Neuronal stem cell (in vitro differentiated cells): ENCODE measurements at regions not wholly inside any gene's neighbourhood (a gene's known extent, or its start where the extent isn't known, plus 50 kb on each side); places are given as distances from the start of the nearest gene placed in this dataset.
A peak's percentile ranks its signal among the peaks of the same experiment; 100 is the strongest.

Source experiments
- DNase-seq: peaks from one replicate; pipeline ENCODE4 v3.0.0-alpha.2; 2013; ENCODE audit warnings: low spot score
- H2AFZ ChIP-seq: one replicate; pipeline ENCODE4 v1.6.1; 2013; ENCODE audit warnings: mild to moderate bottlenecking, low read length, inconsistent platforms
- H2AK5ac ChIP-seq: 2 replicates; pipeline ENCODE4 v1.6.1; 2013; ENCODE audit warnings: low read depth, mild to moderate bottlenecking, inconsistent platforms, low read length, moderate library complexity, mixed read lengths
- H2BK120ac ChIP-seq: 2 replicates; pipeline ENCODE4 v1.6.1; 2013; ENCODE audit warnings: low read depth, mild to moderate bottlenecking, inconsistent platforms, low read length, moderate library complexity, mixed read lengths
- H2BK12ac ChIP-seq: one replicate; pipeline ENCODE4 v1.6.1; 2013; ENCODE audit warnings: low read length, inconsistent platforms
- H2BK15ac ChIP-seq: 2 replicates; pipeline ENCODE4 v1.6.1; 2013; ENCODE audit warnings: mild to moderate bottlenecking, low read length, inconsistent platforms, mixed read lengths
- H2BK5ac ChIP-seq: one replicate; pipeline ENCODE4 v1.6.1; 2013; ENCODE audit warnings: inconsistent platforms, mild to moderate bottlenecking, low read length, moderate library complexity
- H3K14ac ChIP-seq: one replicate; pipeline ENCODE4 v1.6.1; 2013; ENCODE audit warnings: low read length, inconsistent platforms
- H3K18ac ChIP-seq: 2 replicates; pipeline ENCODE4 v1.6.1; 2013; ENCODE audit warnings: low read length, inconsistent platforms
- H3K23ac ChIP-seq: 2 replicates; pipeline ENCODE4 v1.6.1; 2013; ENCODE audit warnings: low read depth, mild to moderate bottlenecking, mixed read lengths, low read length, inconsistent platforms; ENCODE audit not compliant: poor library complexity
- H3K27ac ChIP-seq: replicated peaks from 3 replicates; pipeline ENCODE4 v1.5.1; 2013; ENCODE audit warnings: low read length, inconsistent platforms
- H3K27me3 ChIP-seq, 3 experiments: 2 replicates each; pipeline ENCODE4 v1.6.1; 2013; ENCODE audit warnings: low read length in 3 of 3, mild to moderate bottlenecking in 2 of 3, inconsistent platforms in 1 of 3, low read depth in 1 of 3, mixed read lengths in 1 of 3, moderate library complexity in 1 of 3; ENCODE audit not compliant: control insufficient read depth in 3 of 3, insufficient read depth in 3 of 3
- H3K36me3 ChIP-seq, 2 donors: replicated peaks in 1 of 2; 2 replicates each; pipeline ENCODE4 v1.6.1; 2013; ENCODE audit warnings: low read length in 2 of 2; ENCODE audit not compliant: control insufficient read depth in 2 of 2, insufficient read depth in 2 of 2
- H3K4ac ChIP-seq: 2 replicates; pipeline ENCODE4 v1.6.1; 2013; ENCODE audit warnings: inconsistent platforms, mild to moderate bottlenecking, low read length, moderate library complexity
- H3K4me1 ChIP-seq, 2 donors: 1 replicate in 1 of 2; 2 replicates in 1 of 2; pipeline ENCODE4 v1.6.1; 2013; ENCODE audit warnings: low read length in 2 of 2, low read depth in 1 of 2; ENCODE audit not compliant: control insufficient read depth in 2 of 2, insufficient read depth in 1 of 2
- H3K4me2 ChIP-seq: one replicate; pipeline ENCODE4 v1.6.1; 2013; ENCODE audit warnings: mild to moderate bottlenecking, low read length, inconsistent platforms; ENCODE audit not compliant: insufficient read depth, poor library complexity, severe bottlenecking
- H3K4me3 ChIP-seq, 2 donors: 2 replicates each; pipeline ENCODE4 v1.5.1; 2013; ENCODE audit warnings: low read length in 2 of 2, mild to moderate bottlenecking in 2 of 2, inconsistent platforms in 1 of 2, moderate library complexity in 1 of 2
- H3K79me1 ChIP-seq: one replicate; pipeline ENCODE4 v1.6.1; 2013; ENCODE audit warnings: low read depth, mild to moderate bottlenecking, inconsistent platforms, low read length, moderate library complexity
- H3K9ac ChIP-seq: one replicate; pipeline ENCODE4 v1.6.1; 2013; ENCODE audit warnings: mild to moderate bottlenecking, low read depth, low read length, inconsistent platforms; ENCODE audit not compliant: poor library complexity
- H3K9me3 ChIP-seq, 2 donors: replicated peaks in 1 of 2; 2 replicates each; pipeline versions ENCODE3 to v1.6.1; 2013; ENCODE audit warnings: low read length in 2 of 2, mild to moderate bottlenecking in 2 of 2, inconsistent platforms in 1 of 2, low read depth in 1 of 2, mixed read lengths in 1 of 2, moderate library complexity in 1 of 2; ENCODE audit not compliant: control insufficient read depth in 2 of 2, insufficient read depth in 1 of 2
- H4K8ac ChIP-seq: one replicate; pipeline ENCODE4 v1.6.1; 2013; ENCODE audit warnings: low read depth, mild to moderate bottlenecking, inconsistent platforms, low read length, moderate library complexity
- H4K91ac ChIP-seq: one replicate; pipeline ENCODE4 v1.6.1; 2013; ENCODE audit warnings: low read length, low read depth, mild to moderate bottlenecking, inconsistent platforms; ENCODE audit not compliant: poor library complexity
- WGBS, 2 donors: extraction: QIAGEN DNeasy Blood & Tissue Kit; methylation state at CpG; one replicate each; pipeline ENCODE4 v1.1.7; 2013; ENCODE audit warnings: missing lambda C conversion rate in 2 of 2, mixed read lengths in 1 of 2; ENCODE audit not compliant: insufficient read length in 2 of 2, insufficient replicate concordance in 1 of 2; ENCODE audit errors: extremely low coverage in 2 of 2; 5-methylcytosine and 5-hydroxymethylcytosine counted together

DNA sequence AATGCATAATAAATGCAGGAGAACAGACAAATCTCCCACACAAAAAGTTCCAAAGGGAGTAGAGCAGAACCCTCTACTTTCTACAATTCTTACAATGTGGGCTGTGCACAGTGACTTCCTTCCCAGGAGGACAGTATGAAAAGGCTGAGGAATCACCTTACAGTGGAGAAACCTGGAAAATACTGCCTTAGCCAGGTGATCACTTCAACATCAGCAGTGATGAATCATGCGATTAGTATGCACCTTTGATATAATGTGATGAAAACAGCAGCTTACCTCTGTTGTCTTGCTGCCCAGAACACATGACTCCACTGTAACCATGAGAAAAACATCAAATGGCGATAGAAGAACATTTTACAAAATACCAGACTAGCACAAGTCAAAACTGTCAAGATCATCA is 329.7 kb upstream of the POM121L12 start:
- no peak overlapping the region for H3K4me2 ChIP-seq
- no peaks in the 10 kb centered on the region for H3K4me1 ChIP-seq
- no peak overlapping the region for H2AK5ac ChIP-seq
- H3K14ac ChIP-seq, result no peak overlapping the region
- H4K8ac ChIP-seq, result no peak overlapping the region
- no peaks in the 10 kb centered on the region for H3K79me1 ChIP-seq
- H3K23ac ChIP-seq, result no peak overlapping the region
- no peaks in the 10 kb centered on the region for H3K27me3 ChIP-seq
- no peak overlapping the region for H3K4me3 ChIP-seq
- WGBS, 2 donors, result no CpG with 5 or more reads among the region's 2 CpGs
- H2BK12ac ChIP-seq, result no peak overlapping the region
- H3K9ac ChIP-seq, result no peak overlapping the region
- no peak overlapping the region for H3K4ac ChIP-seq
- H2BK15ac ChIP-seq, result no peak overlapping the region
- no peak overlapping the region for H2BK5ac ChIP-seq
- no peaks in the 10 kb centered on the region for H3K9me3 ChIP-seq
- H3K27ac ChIP-seq, result no peak overlapping the region
- no peak overlapping the region for H4K91ac ChIP-seq
- H2BK120ac ChIP-seq, result no peak overlapping the region
- no peak for DNase-seq
- H3K18ac ChIP-seq, result no peak overlapping the region
- H3K36me3 ChIP-seq, result no peaks in the 10 kb centered on the region
- H2AFZ ChIP-seq, result no peak overlapping the region

DNA sequence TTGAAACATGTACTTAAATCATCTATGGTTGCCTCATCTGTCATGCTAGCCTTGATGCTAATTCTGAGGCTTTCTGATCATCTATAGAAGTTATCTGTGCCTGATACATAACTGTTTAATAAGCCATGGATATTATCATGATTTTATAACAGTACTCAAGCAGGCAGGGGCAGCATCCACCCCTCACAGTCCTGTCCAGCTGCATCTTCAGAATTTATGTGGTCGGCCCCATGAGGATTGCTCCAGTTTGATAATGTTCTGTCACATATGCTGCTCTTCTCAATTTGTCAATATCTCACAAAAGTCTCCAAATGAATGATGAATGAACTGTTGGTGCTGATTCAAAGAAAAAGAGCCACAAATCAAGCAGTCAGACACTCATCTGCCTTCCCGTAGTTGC is 335.1 kb upstream of the POM121L12 start:
- no peak overlapping the region for H3K4me3 ChIP-seq
- no peak overlapping the region for H2BK12ac ChIP-seq
- H2BK5ac ChIP-seq, result no peak overlapping the region
- no peak overlapping the region for H3K4me2 ChIP-seq
- no peak overlapping the region for H3K27ac ChIP-seq
- H3K23ac ChIP-seq, result no peak overlapping the region
- H3K18ac ChIP-seq, result no peak overlapping the region
- no peak overlapping the region for H4K91ac ChIP-seq
- no peaks in the 10 kb centered on the region for H3K79me1 ChIP-seq
- H2BK15ac ChIP-seq, result no peak overlapping the region
- H3K27me3 ChIP-seq, result no peaks in the 10 kb centered on the region
- H3K36me3 ChIP-seq, result no peaks in the 10 kb centered on the region
- H3K9ac ChIP-seq, result no peak overlapping the region
- H2AK5ac ChIP-seq, result no peak overlapping the region
- H4K8ac ChIP-seq, result no peak overlapping the region
- no peak overlapping the region for H3K14ac ChIP-seq
- peaks cover 0 to 6% of the 10 kb centered on the region in 2 donors for H3K4me1 ChIP-seq
- H3K9me3 ChIP-seq, result no peaks in the 10 kb centered on the region
- H2BK120ac ChIP-seq, result no peak overlapping the region
- WGBS, 2 donors, result no CpG with 5 or more reads among the region's 2 CpGs
- peak overlapping the region; percentile 5 for H2AFZ ChIP-seq
- H3K4ac ChIP-seq, result no peak overlapping the region
- no peak for DNase-seq

DNA sequence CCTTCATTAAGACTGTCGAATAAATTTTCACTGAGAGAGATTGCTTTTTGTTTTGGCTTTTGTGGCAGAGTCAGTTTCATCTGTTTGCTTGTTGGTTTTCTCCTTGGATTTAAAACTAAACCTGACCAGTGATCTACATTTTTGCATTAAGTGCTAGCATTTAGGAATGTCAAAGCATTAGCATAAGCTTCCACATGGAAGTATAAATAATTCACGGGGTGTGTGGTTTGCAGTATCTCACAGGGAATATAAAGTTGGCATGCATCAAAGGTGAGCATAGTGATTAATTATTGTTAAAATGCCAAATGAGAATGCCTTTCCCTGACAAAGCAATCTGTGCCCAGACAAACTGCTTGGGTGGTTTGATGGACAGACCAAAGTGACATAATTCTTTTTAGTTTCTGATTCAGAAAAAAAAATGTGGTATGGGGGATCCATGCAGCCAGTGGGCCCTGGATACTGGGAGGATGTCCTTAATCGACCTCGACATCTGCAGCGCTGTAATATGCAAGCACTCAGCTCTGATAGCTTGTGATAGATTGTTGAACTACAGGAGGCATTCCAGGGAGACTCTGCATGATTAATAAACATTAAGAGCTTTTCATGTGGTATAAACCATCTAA is 339.3 kb upstream of the POM121L12 start:
- H3K4me3 ChIP-seq, result no peak overlapping the region
- no peaks in the 10 kb centered on the region for H3K79me1 ChIP-seq
- H2BK12ac ChIP-seq, result no peak overlapping the region
- H4K91ac ChIP-seq, result no peak overlapping the region
- H3K4ac ChIP-seq, result no peak overlapping the region
- WGBS, 2 donors, result no CpG with 5 or more reads among the region's 5 CpGs
- no peaks in the 10 kb centered on the region for H3K36me3 ChIP-seq
- H3K4me2 ChIP-seq, result peak overlapping the region; percentile 11
- H3K18ac ChIP-seq, result no peak overlapping the region
- H2AFZ ChIP-seq, result no peak overlapping the region
- no peak overlapping the region for H3K14ac ChIP-seq
- no peak overlapping the region for H2BK5ac ChIP-seq
- no peaks in the 10 kb centered on the region for H3K27me3 ChIP-seq
- H3K27ac ChIP-seq, result no peak overlapping the region
- no peak overlapping the region for H2AK5ac ChIP-seq
- no peaks in the 10 kb centered on the region for H3K9me3 ChIP-seq
- no peak overlapping the region for H3K9ac ChIP-seq
- H3K23ac ChIP-seq, result no peak overlapping the region
- peaks cover 0 to 6% of the 10 kb centered on the region in 2 donors for H3K4me1 ChIP-seq
- DNase-seq, result no peak
- H4K8ac ChIP-seq, result no peak overlapping the region
- no peak overlapping the region for H2BK15ac ChIP-seq
- no peak overlapping the region for H2BK120ac ChIP-seq

DNA sequence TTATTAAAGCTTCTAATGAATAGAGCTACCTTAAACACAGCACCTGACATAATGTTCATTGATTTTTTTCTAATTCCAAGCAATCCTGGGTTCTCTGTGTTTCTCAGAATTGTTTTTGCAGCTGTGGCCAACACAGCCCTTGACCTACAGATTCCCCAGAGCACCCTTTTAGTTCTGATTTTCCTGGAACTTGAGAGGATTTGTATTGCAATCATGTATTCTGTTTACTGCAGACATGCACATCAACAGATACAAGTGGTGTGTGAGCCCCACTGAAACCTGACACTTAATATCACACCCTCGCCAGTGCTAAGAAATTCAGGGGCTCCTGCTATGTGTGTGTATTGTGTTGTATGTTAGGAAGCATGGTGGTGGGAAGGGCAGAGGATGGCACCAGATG is 344.2 kb upstream of the POM121L12 start:
- no peaks in the 10 kb centered on the region for H3K79me1 ChIP-seq
- no peak overlapping the region for H4K91ac ChIP-seq
- no CpG with 5 or more reads among the region's 1 CpG for WGBS, 2 donors
- H2AFZ ChIP-seq, result peak overlapping the region; percentile 54
- no peak overlapping the region for H3K4me3 ChIP-seq
- H3K4ac ChIP-seq, result no peak overlapping the region
- H3K36me3 ChIP-seq, result no peaks in the 10 kb centered on the region
- H4K8ac ChIP-seq, result no peak overlapping the region
- H3K23ac ChIP-seq, result no peak overlapping the region
- no peak overlapping the region for H2BK15ac ChIP-seq
- no peak overlapping the region for H2BK5ac ChIP-seq
- no peak overlapping the region for H3K27ac ChIP-seq
- H3K27me3 ChIP-seq, result no peaks in the 10 kb centered on the region
- no peak overlapping the region for H3K9ac ChIP-seq
- no peak overlapping the region for H2AK5ac ChIP-seq
- H3K9me3 ChIP-seq, result no peaks in the 10 kb centered on the region
- H2BK120ac ChIP-seq, result no peak overlapping the region
- H3K4me1 ChIP-seq, result peaks cover 0 to 4% of the 10 kb centered on the region in 2 donors
- no peak overlapping the region for H3K18ac ChIP-seq
- no peak overlapping the region for H3K14ac ChIP-seq
- H3K4me2 ChIP-seq, result no peak overlapping the region
- H2BK12ac ChIP-seq, result no peak overlapping the region
- no peak for DNase-seq
